Femur (tissue), 1 donor: ENCODE measurements at regions not wholly inside any gene's neighbourhood (a gene's known extent, or its start where the extent isn't known, plus 50 kb on each side); places are given as distances from the start of the nearest gene placed in this dataset.
"Not testable (repeated sequence)": the region's sequence is repeated elsewhere in the genome, so short reads cannot be mapped to it uniquely, and the experiment has no call there.

ENCODE experiments used
- DNase-seq: peaks from one replicate; pipeline ENCODE4 v3.0.0-alpha.2; 2017

- DNase-seq = no peak
Measured at GRCh38 chr11:70550456-70551195, 152.3 kb downstream of the CTTN start.

GRCh38 chr11:70551351-70552166 lies 153.2 kb downstream of the CTTN start:
- no peak for DNase-seq

- DNase-seq = no peak
Measured at GRCh38 chr11:70552167-70553150, 154.1 kb downstream of the CTTN start.

GRCh38 chr11:70555078-70555477 lies 156.7 kb downstream of the CTTN start:
- no peak for DNase-seq

GRCh38 chr11:70556884-70557741 lies 158.8 kb downstream of the CTTN start:
- DNase-seq = peak; percentile 65

GRCh38 chr11:70557742-70558485 lies 159.6 kb downstream of the CTTN start:
- peak; percentile 39 for DNase-seq

GRCh38 chr11:70558681-70559080 lies 160.4 kb downstream of the CTTN start:
- DNase-seq = no peak

GRCh38 chr11:70559516-70559915 lies 161.2 kb downstream of the CTTN start:
- DNase-seq = no peak

- DNase-seq = not testable (repeated sequence)
Measured at GRCh38 chr11:70560621-70561020, 162.3 kb downstream of the CTTN start.

GRCh38 chr11:70566768-70567530 lies 168.6 kb downstream of the CTTN start:
- no peak for DNase-seq

GRCh38 chr11:70567680-70568034 lies 169.3 kb downstream of the CTTN start:
- DNase-seq = no peak

GRCh38 chr11:70568035-70568813 lies 169.9 kb downstream of the CTTN start:
- DNase-seq = peak; percentile 80

- DNase-seq = no peak
Measured at GRCh38 chr11:70568814-70569617, 170.7 kb downstream of the CTTN start.

GRCh38 chr11:70569618-70569890 lies 171.2 kb downstream of the CTTN start:
- DNase-seq = no peak

- no peak for DNase-seq
Measured at GRCh38 chr11:70569996-70570692, 171.8 kb downstream of the CTTN start.

- no peak for DNase-seq
Measured at GRCh38 chr11:70570693-70571395, 172.5 kb downstream of the CTTN start.

- no peak for DNase-seq
Measured at GRCh38 chr11:70572974-70573260, 174.6 kb downstream of the CTTN start.

- DNase-seq = no peak
Measured at GRCh38 chr11:70573701-70574151, 175.4 kb downstream of the CTTN start.
